M059J (cell line): ENCODE measurements at regions not wholly inside any gene's neighbourhood (a gene's known extent, or its start where the extent isn't known, plus 50 kb on each side); places are given as distances from the start of the nearest gene placed in this dataset.

Experiments used
- DNase-seq: peaks from one replicate; pipeline ENCODE4 v3.0.0-alpha.2; 2012; ENCODE audit warnings: low read depth

GRCh38 chr10:108789919-108790318 is 1133.4 kb downstream of the XPNPEP1 start:
- peak; percentile 89 for DNase-seq

- DNase-seq = no peak
Observed at GRCh38 chr10:108789336-108789735, 1134.0 kb downstream of the XPNPEP1 start.

GRCh38 chr10:108788891-108789290 is 1134.4 kb downstream of the XPNPEP1 start:
- DNase-seq = peak; percentile 69

DNA sequence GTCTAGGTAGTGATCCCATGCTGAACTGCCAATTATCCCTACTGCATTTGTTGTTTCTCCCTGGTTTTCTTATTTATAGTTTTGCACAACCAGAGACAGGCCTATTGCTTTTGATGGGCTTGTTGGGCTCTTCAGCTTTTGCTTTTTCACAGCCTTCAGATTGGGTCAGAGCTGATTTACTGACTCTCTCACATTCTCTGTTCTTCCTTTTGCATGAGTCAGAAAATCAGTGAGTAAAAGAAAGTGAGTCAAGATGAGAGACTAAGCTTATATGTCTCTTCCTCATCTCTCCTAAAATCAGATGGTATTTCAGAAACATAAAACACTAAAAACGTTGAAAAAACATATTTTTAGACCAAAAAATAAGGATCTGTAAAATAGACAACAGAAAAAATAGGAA is 1135.4 kb downstream of the XPNPEP1 start:
- DNase-seq = peak; percentile 69

DNA sequence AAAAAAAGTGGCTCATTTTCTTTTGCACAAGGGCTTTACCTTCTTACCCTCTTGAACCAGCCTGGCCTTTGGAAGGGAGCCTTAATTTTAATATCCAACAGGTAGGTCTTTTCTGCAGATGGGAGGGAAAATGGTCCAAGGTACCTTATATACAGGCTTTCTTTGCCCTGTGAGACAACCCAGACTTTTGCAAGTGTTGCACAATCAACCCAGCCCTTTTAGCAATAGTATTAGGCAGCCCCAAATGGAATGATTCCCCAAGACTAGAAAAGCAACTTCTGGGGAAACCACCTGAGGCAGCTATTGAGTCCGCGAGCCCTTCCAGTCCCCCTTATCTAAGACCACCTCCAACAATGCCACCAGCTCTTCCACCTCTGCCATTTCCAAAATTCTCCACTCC is 1138.3 kb downstream of the XPNPEP1 start:
- no peak for DNase-seq

DNA sequence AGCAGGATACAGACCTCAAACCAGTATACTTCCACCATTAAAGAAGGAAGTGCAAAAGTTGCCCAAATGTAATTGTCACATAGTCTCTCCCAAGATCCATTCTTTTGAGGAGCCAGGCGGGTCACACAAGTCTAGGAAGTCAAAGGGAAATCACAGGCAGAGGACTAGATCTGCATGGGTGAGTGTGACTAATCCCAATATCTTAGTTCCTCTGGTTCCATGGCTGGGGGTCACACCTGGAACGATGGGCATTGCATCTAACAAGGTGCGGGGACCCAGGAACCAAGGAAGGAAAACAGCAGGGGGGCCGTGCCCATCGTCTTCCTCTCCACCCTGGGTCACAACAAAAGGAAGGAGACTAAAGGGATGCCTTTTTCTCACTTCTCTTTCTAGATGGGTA is 1138.8 kb downstream of the XPNPEP1 start:
- no peak for DNase-seq

DNA sequence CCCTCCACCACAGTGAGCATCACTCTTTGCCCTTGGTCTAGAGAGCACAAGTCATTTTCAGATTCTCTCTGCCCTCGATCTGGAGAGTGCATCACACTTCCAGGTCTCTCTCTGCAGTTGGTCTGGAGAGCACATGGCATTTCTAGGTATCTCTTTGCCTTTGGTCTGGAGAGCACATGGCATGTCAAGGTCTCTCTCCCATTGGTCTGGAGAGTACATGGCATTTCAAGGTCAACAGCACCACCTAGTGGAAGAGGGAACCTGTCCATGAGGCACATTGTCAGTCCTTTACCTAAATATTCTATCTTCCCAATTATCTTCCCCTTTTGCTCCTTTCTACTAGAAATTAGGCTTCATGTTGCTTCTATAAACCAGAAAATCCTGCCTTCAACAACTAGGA is 1139.4 kb downstream of the XPNPEP1 start:
- peak; percentile 71 for DNase-seq

GRCh38 chr10:108782411-108782810 is 1140.9 kb downstream of the XPNPEP1 start:
- peak; percentile 40 for DNase-seq

DNA sequence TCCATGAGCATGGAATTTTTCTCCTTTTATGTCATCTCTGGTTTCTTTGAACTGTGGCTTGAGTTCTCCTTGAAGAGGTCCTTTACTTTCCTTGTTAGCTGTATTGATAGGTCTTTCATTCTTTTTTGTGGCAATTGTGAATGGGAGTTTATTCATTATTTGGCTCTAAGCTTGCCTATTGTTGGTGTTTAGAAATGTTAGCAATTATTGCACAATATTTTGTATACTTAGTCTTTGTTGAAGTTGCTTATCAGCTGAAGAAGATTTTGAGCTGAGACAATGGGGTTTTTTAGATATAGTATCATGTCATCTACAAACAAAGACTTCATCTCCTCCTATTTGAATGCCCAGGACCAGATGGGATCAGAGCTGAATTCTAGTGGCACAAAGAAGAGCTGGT is 1143.8 kb downstream of the XPNPEP1 start:
- no peak for DNase-seq

GRCh38 chr10:108775911-108776475 is 1147.3 kb downstream of the XPNPEP1 start:
- DNase-seq = no peak

GRCh38 chr10:108771106-108771505 is 1152.2 kb downstream of the XPNPEP1 start:
- DNase-seq = no peak

DNA sequence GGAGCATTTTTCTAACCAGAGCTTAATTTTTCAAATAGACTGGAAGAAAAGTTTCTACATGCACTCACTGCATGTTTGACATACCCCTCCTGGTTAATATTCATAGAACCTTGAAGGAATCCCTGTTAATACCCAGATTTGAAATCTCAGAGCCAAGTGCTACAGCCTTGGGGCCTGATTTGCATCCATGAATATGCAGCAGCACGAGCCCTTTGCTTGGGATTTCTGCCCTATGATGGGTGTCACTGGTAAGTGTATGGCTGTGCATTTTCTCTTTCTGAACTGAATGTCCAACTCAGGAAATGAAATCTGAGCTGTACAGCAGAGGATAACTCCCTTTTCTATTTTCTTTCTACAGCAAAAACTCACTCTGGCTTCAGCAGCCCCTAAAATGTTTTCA is 1157.5 kb downstream of the XPNPEP1 start:
- DNase-seq = no peak

GRCh38 chr10:108757946-108758345 is 1165.4 kb downstream of the XPNPEP1 start:
- peak; percentile 55 for DNase-seq

DNA sequence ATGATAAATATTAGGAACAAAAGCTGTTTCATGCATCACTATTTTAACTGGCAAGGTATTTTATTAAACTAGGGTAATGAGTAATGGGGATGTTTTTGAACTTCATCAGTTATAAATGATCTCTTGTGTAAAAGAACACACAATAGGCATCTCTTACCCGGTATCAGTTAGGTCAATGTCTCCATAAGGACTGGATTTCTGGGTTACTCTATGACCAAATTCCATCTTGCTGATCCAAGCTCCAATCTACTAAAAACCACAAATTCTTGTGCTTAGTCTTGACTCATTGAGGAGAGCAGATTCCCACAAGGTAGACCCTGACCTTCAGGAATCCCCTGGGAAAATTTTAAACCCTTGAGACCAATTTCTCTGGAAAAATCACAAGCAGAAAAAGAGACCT is 1167.7 kb downstream of the XPNPEP1 start:
- DNase-seq = peak; percentile 52

DNA sequence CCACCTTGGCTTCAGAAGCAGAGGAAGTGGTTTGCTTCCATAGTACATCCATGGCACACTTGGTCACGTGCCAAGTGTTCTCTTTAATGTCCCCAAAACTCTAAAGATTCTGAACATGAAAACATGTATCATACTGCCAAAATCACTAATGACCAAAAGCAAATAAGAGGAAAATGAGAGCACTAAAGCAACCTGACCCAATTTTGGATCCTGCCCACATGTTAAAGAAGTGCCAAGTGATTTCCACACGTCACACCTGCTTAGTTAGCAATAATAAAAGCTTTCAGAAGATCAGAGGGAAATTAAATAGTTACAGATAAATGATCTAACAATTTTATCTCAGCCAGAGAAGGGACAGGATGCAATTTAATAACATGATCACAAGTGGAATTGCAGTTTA is 1170.0 kb downstream of the XPNPEP1 start:
- DNase-seq = no peak

DNA sequence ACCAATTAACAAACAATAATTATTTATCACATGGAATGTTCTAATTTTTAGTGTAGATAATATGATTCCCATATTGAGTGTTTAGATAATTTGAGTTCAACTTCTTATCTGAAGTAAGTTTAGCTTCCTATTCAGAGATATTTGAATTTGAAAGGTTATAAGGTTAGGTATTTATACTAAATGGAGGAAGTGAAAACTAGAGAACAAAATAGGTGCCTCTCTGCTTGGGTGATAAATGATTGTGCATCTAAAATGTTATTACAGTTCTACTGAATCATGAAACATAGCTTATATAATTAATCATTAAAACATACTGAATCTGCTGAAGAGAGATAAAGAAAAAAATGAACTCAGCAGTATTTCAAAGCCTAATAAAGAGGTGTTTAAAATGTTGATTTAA is 1174.3 kb downstream of the XPNPEP1 start:
- no peak for DNase-seq

DNA sequence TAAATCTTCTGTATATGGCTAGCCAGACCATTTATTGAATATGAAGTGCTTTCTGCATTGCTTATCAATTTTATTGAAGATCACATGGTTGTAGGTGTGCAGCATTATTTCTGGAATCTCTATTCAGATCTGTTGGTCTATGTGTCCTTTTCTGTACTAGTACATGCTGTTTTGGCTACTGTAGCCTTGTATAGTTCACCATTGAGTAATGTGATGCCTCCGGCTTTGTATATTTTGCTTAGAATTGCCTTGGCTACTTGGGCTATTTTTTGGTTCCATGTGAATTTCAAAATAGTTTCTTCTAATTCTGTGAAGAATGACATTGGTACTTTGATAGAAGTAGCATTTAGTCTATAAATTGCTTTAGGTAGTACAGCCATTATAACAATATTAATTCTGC is 1187.2 kb downstream of the XPNPEP1 start:
- peak; percentile 36 for DNase-seq

DNA sequence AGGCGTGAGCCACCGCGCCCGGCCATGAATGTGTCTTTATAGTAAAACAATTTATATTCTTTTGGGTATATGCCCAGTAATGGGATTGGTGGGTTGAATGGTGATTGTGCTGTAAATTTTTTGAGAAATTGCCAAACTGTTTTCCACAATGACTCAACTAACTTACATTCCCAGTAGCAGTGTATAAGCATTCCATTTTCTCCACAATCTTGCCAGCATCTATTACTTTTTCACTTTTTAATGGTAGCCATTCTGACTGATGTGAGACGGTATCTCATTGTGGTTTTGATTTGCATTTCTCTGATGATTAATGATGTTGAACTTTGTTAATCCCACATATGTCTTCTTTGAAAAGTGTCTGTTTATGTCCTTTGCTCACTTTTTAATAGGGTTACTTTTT is 1187.9 kb downstream of the XPNPEP1 start:
- peak; percentile 72 for DNase-seq

GRCh38 chr10:108721874-108722273 is 1201.4 kb downstream of the XPNPEP1 start:
- no peak for DNase-seq

DNA sequence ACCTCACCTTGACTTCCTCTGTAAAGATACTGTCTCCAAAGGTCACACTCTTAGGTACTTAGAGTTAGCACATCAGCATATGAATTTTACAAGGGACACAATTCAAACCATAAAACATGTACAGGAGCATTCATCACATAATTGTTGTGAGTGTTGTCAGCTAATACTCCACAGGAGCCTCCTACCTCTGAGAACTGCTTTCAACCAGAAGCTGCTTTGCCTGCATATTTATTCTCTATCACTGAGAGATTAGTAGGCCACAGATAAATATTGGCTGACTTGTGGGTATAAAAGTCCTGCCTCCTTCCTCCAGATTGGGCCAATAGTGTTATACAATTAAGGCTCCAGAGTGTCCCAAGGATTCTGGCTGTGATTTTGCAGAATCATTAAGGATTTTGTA is 1207.0 kb downstream of the XPNPEP1 start:
- peak; percentile 13 for DNase-seq

DNA sequence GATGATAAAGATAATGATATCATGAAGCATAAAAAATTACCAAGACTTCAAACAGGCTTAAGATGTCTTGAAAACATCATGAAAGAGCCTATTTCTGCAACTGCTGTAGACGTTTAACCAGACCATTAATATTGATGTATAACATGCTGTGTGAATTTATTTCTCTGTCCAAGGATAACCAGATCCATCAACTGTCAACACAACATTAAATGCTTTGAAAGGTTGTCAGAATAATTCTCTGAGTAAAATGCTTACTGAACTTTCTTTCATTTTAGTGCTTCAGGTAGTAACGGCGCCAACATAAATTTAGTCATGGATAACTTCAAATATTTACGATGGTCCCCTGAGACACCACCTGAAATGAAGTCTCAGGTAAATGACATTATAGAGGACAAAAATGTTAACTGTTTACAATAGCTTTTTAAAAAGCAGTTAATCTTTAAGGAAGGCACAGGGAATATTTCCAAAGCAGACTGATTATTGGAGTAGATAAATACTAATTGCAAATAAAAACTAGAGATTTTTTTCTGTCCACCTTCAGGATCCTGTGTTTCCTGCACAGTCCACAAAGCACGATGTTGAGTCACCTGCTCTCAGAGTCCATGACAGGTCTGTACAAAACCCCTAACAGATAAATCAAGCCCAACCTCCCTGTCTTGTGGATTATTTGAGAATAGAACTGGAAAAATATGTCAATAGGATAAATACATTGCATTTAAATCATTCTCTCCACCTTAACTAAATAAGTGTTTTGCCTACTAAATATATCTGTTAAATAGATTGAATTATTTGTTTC is 1213.2 kb downstream of the XPNPEP1 start:
- no peak for DNase-seq

GRCh38 chr10:108708363-108708762 is 1214.9 kb downstream of the XPNPEP1 start:
- DNase-seq = no peak

DNA sequence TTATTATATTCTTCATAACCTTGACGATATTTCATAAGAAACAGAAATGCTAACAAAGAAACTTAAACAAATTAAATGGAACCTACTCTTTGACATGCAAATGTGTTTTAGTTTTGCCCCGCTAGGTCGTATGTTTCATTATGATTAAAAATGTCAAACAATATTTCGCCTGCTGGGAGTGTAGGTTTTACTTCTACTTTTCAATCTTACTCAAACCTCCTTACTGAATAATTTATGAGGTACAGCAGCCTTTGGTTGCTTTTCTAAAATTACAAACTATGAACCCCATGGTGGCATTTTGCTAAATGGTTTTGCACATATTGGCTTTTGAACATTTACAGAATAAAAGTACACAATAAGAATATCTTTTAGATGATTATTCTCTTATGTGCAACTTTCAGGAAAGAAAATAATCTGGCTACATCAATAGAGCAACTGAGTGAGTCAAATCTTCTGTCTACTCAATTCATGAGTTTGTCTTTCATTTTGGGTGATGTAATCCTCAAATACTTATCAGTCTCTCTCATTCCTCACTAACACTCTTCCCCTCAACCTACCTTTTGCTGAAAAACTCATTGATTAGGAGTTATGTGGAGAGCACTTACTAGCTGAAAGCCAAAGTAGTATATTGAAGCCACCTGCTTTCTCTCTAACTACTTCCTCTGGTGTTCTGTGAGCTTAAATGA is 1226.4 kb downstream of the XPNPEP1 start:
- DNase-seq = no peak
